Muscle layer of colon (tissue), 2 donors: ENCODE measurements at regions not wholly inside any gene's neighbourhood (a gene's known extent, or its start where the extent isn't known, plus 50 kb on each side); places are given as distances from the start of the nearest gene placed in this dataset.

Experiments
- H3K27ac ChIP-seq: one replicate; pipeline ENCODE4 v1.7.0; 2013; ENCODE audit warnings: low read depth, mild to moderate bottlenecking, low read length, moderate library complexity
- H3K27me3 ChIP-seq, 2 donors: one replicate each; pipeline ENCODE4 v1.7.0; 2013; ENCODE audit warnings: low read length in 2 of 2, mild to moderate bottlenecking in 2 of 2; ENCODE audit not compliant: insufficient read depth in 2 of 2, control insufficient read depth in 1 of 2
- H3K36me3 ChIP-seq: one replicate; pipeline ENCODE4 v1.7.0; 2013; ENCODE audit warnings: mild to moderate bottlenecking, low read length; ENCODE audit not compliant: insufficient read depth
- H3K4me1 ChIP-seq: one replicate; pipeline ENCODE4 v1.7.0; 2013; ENCODE audit warnings: mild to moderate bottlenecking, low read length; ENCODE audit not compliant: insufficient read depth
- H3K4me3 ChIP-seq, 2 donors: one replicate each; pipeline ENCODE4 v1.7.0; 2013; ENCODE audit warnings: low read length in 2 of 2, low read depth in 1 of 2, mild to moderate bottlenecking in 1 of 2, moderate library complexity in 1 of 2
- H3K9ac ChIP-seq: one replicate; pipeline ENCODE4 v1.7.0; 2013; ENCODE audit warnings: low read length
- H3K9me3 ChIP-seq: one replicate; pipeline ENCODE4 v1.7.0; 2013; ENCODE audit warnings: mild to moderate bottlenecking, low read length
- donor health status: abdominal sarcoma.
- donor health status: Adenocarcinoma of cecum.

- no peaks in the 10 kb centered on the region for H3K4me1 ChIP-seq
- H3K27ac ChIP-seq = no peak overlapping the region
- H3K27me3 ChIP-seq = no peaks in the 10 kb centered on the region
- H3K9me3 ChIP-seq = no peaks in the 10 kb centered on the region
- no peaks in the 10 kb centered on the region for H3K36me3 ChIP-seq
- H3K4me3 ChIP-seq = no peak overlapping the region
- no peak overlapping the region for H3K9ac ChIP-seq
These were observed 222.0 kb downstream of the MAFB start for GRCh38 chr20:40467067-40467466.

DNA sequence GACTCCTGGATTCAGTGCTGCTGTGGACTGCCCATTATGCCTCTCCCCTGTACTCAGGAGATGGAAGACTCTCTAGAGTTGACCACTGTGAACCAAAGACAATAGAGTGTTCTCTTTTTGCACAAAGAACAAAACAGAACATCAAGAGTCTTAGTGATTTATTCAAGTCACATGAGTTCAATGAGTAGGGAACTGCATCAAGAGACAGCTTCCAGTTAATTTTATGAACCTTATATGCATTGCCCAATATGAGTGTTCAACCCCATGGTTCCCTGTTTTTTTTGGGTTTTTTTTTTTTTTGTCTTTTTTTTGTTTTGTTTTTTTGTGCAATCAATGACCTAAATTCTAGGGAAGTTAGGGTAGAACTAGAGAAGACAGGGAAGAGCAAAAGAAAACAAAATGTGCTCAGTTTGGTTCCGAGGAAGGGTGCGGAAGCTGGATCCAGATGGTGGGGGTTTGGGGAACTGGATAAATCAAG, 224.3 kb downstream of the MAFB start:
- no peaks in the 10 kb centered on the region for H3K27me3 ChIP-seq
- H3K4me1 ChIP-seq = no peaks in the 10 kb centered on the region
- H3K9me3 ChIP-seq = no peaks in the 10 kb centered on the region
- no peaks in the 10 kb centered on the region for H3K36me3 ChIP-seq
- H3K4me3 ChIP-seq = no peak overlapping the region
- no peak overlapping the region for H3K27ac ChIP-seq
- H3K9ac ChIP-seq = no peak overlapping the region

GRCh38 chr20:40463171-40463570, 225.9 kb downstream of the MAFB start:
- H3K9ac ChIP-seq = no peak overlapping the region
- no peaks in the 10 kb centered on the region for H3K36me3 ChIP-seq
- H3K9me3 ChIP-seq = no peaks in the 10 kb centered on the region
- no peak overlapping the region for H3K4me3 ChIP-seq
- no peak overlapping the region for H3K27ac ChIP-seq
- H3K27me3 ChIP-seq = no peaks in the 10 kb centered on the region
- no peaks in the 10 kb centered on the region for H3K4me1 ChIP-seq

GRCh38 chr20:40462566-40462965, 226.5 kb downstream of the MAFB start:
- Histone ChIP-seq H3K4me3 (no peak overlapping the region), H3K4me1 (no peaks in the 10 kb centered on the region), H3K27me3 (no peaks in the 10 kb centered on the region), H3K9ac (no peak overlapping the region), H3K27ac (no peak overlapping the region), H3K36me3 (no peaks in the 10 kb centered on the region), H3K9me3 (no peaks in the 10 kb centered on the region)

DNA sequence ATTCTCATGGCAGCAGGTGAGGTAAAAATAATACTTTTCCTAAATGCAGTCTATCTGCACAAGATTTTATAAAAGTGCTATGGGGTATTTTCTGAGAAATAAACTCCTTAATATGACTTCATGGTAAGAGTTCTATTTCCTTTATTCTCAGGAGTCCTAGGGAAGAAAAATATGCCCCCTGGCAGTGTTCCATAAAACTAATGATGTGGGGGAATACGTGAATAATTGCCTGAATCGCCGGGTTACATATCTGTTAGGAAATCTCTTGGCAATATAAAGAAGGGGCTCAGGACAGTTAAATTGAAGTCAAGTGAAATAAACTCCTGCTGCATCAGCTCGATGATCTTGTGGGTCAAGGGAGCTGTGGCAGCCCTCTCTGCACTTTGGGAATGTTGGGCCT, 229.7 kb downstream of the MAFB start:
- Histone ChIP-seq H3K36me3 (no peaks in the 10 kb centered on the region), H3K9me3 (no peaks in the 10 kb centered on the region), H3K27ac (no peak overlapping the region), H3K27me3 (no peaks in the 10 kb centered on the region), H3K4me3 (no peak overlapping the region), H3K4me1 (no peaks in the 10 kb centered on the region), H3K9ac (no peak overlapping the region)

DNA sequence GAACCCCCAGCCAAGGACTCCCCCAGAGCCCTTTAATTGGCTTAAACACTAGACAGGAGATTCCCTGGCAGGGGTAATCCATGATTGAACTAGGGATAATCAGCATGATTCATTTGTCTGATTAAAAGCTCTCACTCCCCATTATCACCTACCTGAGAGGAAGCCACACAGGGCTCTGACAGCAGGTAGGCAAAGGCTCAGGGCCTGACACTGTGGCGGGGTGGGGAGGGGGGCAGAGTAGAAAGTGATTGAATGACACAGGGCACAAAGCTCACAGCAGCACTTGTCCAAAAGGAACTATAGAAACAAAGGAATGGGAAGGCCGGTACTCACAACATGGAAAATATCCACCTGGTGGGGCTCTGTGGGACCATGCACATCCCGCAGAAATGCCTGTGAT, 231.6 kb downstream of the MAFB start:
- H3K27me3 ChIP-seq = no peaks in the 10 kb centered on the region
- H3K4me3 ChIP-seq = no peak overlapping the region
- H3K27ac ChIP-seq = no peak overlapping the region
- H3K9me3 ChIP-seq = no peaks in the 10 kb centered on the region
- no peaks in the 10 kb centered on the region for H3K36me3 ChIP-seq
- H3K9ac ChIP-seq = no peak overlapping the region
- H3K4me1 ChIP-seq = no peaks in the 10 kb centered on the region

GRCh38 chr20:40452758-40453157, 236.3 kb downstream of the MAFB start:
- Histone ChIP-seq H3K27me3 (no peaks in the 10 kb centered on the region), H3K9me3 (no peaks in the 10 kb centered on the region), H3K36me3 (no peaks in the 10 kb centered on the region), H3K9ac (no peak overlapping the region), H3K4me3 (no peak overlapping the region), H3K27ac (no peak overlapping the region), H3K4me1 (peaks cover 7% of the 10 kb centered on the region)

GRCh38 chr20:40451552-40451951, 237.5 kb downstream of the MAFB start:
- H3K27me3 ChIP-seq = no peaks in the 10 kb centered on the region
- H3K4me1 ChIP-seq = peaks cover 7% of the 10 kb centered on the region
- H3K27ac ChIP-seq = no peak overlapping the region
- H3K9ac ChIP-seq = no peak overlapping the region
- H3K4me3 ChIP-seq = no peak overlapping the region
- H3K36me3 ChIP-seq = no peaks in the 10 kb centered on the region
- H3K9me3 ChIP-seq = no peaks in the 10 kb centered on the region

GRCh38 chr20:40449974-40450616, 238.9 kb downstream of the MAFB start:
- Histone ChIP-seq H3K9ac (no peak overlapping the region), H3K27me3 (peaks cover 0 to under 1% of the 10 kb centered on the region in 2 donors)

GRCh38 chr20:40449144-40449690, 239.8 kb downstream of the MAFB start:
- Histone ChIP-seq H3K9me3 (no peaks in the 10 kb centered on the region), H3K4me3 (no peak overlapping the region), H3K27ac (no peak overlapping the region), H3K27me3 (peaks cover 0 to 5% of the 10 kb centered on the region in 2 donors), H3K36me3 (no peaks in the 10 kb centered on the region), H3K9ac (no peak overlapping the region), H3K4me1 (peaks cover 7% of the 10 kb centered on the region)

More at GRCh38 chr20:40449974-40450616, 238.9 kb downstream of the MAFB start:
- Histone ChIP-seq H3K4me3 (no peak overlapping the region), H3K9me3 (no peaks in the 10 kb centered on the region), H3K27ac (no peak overlapping the region), H3K36me3 (no peaks in the 10 kb centered on the region), H3K4me1 (peaks cover 7% of the 10 kb centered on the region)

DNA sequence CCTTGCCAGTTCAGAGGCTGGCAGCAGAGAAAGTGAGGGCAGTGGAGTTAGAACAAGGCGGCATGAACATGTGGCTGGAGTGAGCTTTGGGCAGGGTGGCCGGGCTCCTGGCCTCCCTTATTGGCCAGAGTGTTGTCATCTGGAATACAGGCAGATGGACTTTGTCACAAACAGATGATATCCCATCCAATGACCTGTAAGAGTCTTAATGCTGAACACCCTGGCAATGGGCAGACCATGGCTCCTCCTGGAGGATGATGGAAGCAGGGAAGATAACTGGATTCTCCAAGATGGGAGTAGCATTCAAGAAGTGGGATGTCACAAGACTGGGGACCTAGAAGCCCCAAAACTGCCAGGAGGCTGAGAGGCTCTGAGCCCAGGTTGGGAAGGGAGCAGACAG, 242.1 kb downstream of the MAFB start:
- H3K27me3 ChIP-seq = peaks cover 0 to 5% of the 10 kb centered on the region in 2 donors
- H3K9ac ChIP-seq = no peak overlapping the region
- no peak overlapping the region for H3K4me3 ChIP-seq
- H3K27ac ChIP-seq = no peak overlapping the region
- H3K4me1 ChIP-seq = peaks cover 16% of the 10 kb centered on the region
- no peaks in the 10 kb centered on the region for H3K9me3 ChIP-seq
- H3K36me3 ChIP-seq = no peaks in the 10 kb centered on the region

GRCh38 chr20:40444516-40444915, 244.5 kb downstream of the MAFB start:
- Histone ChIP-seq H3K9ac (no peak overlapping the region), H3K4me1 (peaks cover 10% of the 10 kb centered on the region)

More at GRCh38 chr20:40444516-40444915, 244.5 kb downstream of the MAFB start:
- H3K4me3 ChIP-seq = no peak overlapping the region
- peaks cover 0 to 5% of the 10 kb centered on the region in 2 donors for H3K27me3 ChIP-seq
- no peak overlapping the region for H3K27ac ChIP-seq
- H3K9me3 ChIP-seq = no peaks in the 10 kb centered on the region
- H3K36me3 ChIP-seq = no peaks in the 10 kb centered on the region
